ENCODE measurements at regions not wholly inside any gene's neighbourhood (a gene's known extent, or its start where the extent isn't known, plus 50 kb on each side); places are given as distances from the start of the nearest gene placed in this dataset.

GRCh38 chr3:8233938-8234337 is 267.7 kb upstream of the LMCD1 start:
- TF ChIP-seq EZH2 (IDR thresholded peaks at IDR 0.05; ENCODE audit: borderline replicate concordance, low read length) (no peak), CTCF (IDR thresholded peaks at IDR 0.05; ENCODE audit: low read length) (no peak)
- no peak overlapping the region for H3K9ac ChIP-seq (ENCODE audit: low read length)
- H3K9me3 ChIP-seq (ENCODE audit: low read length): no peaks in the 10 kb centered on the region
- H4K20me1 ChIP-seq (ENCODE audit: insufficient read depth, low read length): no peaks in the 10 kb centered on the region
- H3K4me2 ChIP-seq (ENCODE audit: low read length): no peak overlapping the region
- H3F3A ChIP-seq (ENCODE audit: insufficient read depth, low read length): no peaks in the 10 kb centered on the region
- H3K27me3 ChIP-seq (ENCODE audit: insufficient read depth, low read length): no peaks in the 10 kb centered on the region
- no peaks in the 10 kb centered on the region for H3K36me3 ChIP-seq (ENCODE audit: insufficient read depth, low read length)
- no peak overlapping the region for H3K4me3 ChIP-seq (ENCODE audit: low read depth, low read length, poor library complexity, severe bottlenecking)
- no peak overlapping the region for H3K27ac ChIP-seq (ENCODE audit: low read depth, low read length, poor library complexity, severe bottlenecking)
- H3K79me2 ChIP-seq (ENCODE audit: insufficient read depth, low read length): no peaks in the 10 kb centered on the region
- no peaks in the 10 kb centered on the region for H3K9me2 ChIP-seq (ENCODE audit: low read depth, low read length)
- no peaks in the 10 kb centered on the region for H3K4me1 ChIP-seq (ENCODE audit: insufficient read depth, low read length, severe bottlenecking)
- H2AFZ ChIP-seq (ENCODE audit: low read length): no peak overlapping the region

GRCh38 chr3:8236264-8236663 is 265.4 kb upstream of the LMCD1 start:
- Histone ChIP-seq H3K4me1 (ENCODE audit: insufficient read depth, low read length, severe bottlenecking) (no peaks in the 10 kb centered on the region), H3K79me2 (ENCODE audit: insufficient read depth, low read length) (no peaks in the 10 kb centered on the region), H3K27me3 (ENCODE audit: insufficient read depth, low read length) (no peaks in the 10 kb centered on the region), H3K9ac (ENCODE audit: low read length) (no peak overlapping the region), H3K9me2 (ENCODE audit: low read depth, low read length) (no peaks in the 10 kb centered on the region), H2AFZ (ENCODE audit: low read length) (no peak overlapping the region), H3K4me2 (ENCODE audit: low read length) (no peak overlapping the region), H3K36me3 (ENCODE audit: insufficient read depth, low read length) (no peaks in the 10 kb centered on the region), H3K27ac (ENCODE audit: low read depth, low read length, poor library complexity, severe bottlenecking) (no peak overlapping the region), H3K4me3 (ENCODE audit: low read depth, low read length, poor library complexity, severe bottlenecking) (no peak overlapping the region), H3F3A (ENCODE audit: insufficient read depth, low read length) (no peaks in the 10 kb centered on the region), H3K9me3 (ENCODE audit: low read length) (no peaks in the 10 kb centered on the region), H4K20me1 (ENCODE audit: insufficient read depth, low read length) (no peaks in the 10 kb centered on the region)
- TF ChIP-seq EZH2 (IDR thresholded peaks at IDR 0.05; ENCODE audit: borderline replicate concordance, low read length): no peak
- no peak for TF ChIP-seq CTCF (IDR thresholded peaks at IDR 0.05; ENCODE audit: low read length)

GRCh38 chr3:8237893-8238292 is 263.7 kb upstream of the LMCD1 start:
- no peak overlapping the region for H3K4me3 ChIP-seq (ENCODE audit: low read depth, low read length, poor library complexity, severe bottlenecking)
- H3K4me2 ChIP-seq (ENCODE audit: low read length): no peak overlapping the region
- no peaks in the 10 kb centered on the region for H3K79me2 ChIP-seq (ENCODE audit: insufficient read depth, low read length)
- no peaks in the 10 kb centered on the region for H3F3A ChIP-seq (ENCODE audit: insufficient read depth, low read length)
- no peaks in the 10 kb centered on the region for H3K4me1 ChIP-seq (ENCODE audit: insufficient read depth, low read length, severe bottlenecking)
- no peaks in the 10 kb centered on the region for H3K27me3 ChIP-seq (ENCODE audit: insufficient read depth, low read length)
- H3K27ac ChIP-seq (ENCODE audit: low read depth, low read length, poor library complexity, severe bottlenecking): no peak overlapping the region
- no peaks in the 10 kb centered on the region for H3K9me3 ChIP-seq (ENCODE audit: low read length)
- H4K20me1 ChIP-seq (ENCODE audit: insufficient read depth, low read length): no peaks in the 10 kb centered on the region
- no peaks in the 10 kb centered on the region for H3K9me2 ChIP-seq (ENCODE audit: low read depth, low read length)
- TF ChIP-seq CTCF (IDR thresholded peaks at IDR 0.05; ENCODE audit: low read length): no peak
- TF ChIP-seq EZH2 (IDR thresholded peaks at IDR 0.05; ENCODE audit: borderline replicate concordance, low read length): no peak
- H2AFZ ChIP-seq (ENCODE audit: low read length): no peak overlapping the region
- H3K36me3 ChIP-seq (ENCODE audit: insufficient read depth, low read length): no peaks in the 10 kb centered on the region
- no peak overlapping the region for H3K9ac ChIP-seq (ENCODE audit: low read length)

All from OCI-LY1 (cell line).